ENCODE measurements at regions not wholly inside any gene's neighbourhood (a gene's known extent, or its start where the extent isn't known, plus 50 kb on each side); places are given as distances from the start of the nearest gene placed in this dataset.
A peak's percentile ranks its signal among the peaks of the same experiment; 100 is the strongest.

DNA sequence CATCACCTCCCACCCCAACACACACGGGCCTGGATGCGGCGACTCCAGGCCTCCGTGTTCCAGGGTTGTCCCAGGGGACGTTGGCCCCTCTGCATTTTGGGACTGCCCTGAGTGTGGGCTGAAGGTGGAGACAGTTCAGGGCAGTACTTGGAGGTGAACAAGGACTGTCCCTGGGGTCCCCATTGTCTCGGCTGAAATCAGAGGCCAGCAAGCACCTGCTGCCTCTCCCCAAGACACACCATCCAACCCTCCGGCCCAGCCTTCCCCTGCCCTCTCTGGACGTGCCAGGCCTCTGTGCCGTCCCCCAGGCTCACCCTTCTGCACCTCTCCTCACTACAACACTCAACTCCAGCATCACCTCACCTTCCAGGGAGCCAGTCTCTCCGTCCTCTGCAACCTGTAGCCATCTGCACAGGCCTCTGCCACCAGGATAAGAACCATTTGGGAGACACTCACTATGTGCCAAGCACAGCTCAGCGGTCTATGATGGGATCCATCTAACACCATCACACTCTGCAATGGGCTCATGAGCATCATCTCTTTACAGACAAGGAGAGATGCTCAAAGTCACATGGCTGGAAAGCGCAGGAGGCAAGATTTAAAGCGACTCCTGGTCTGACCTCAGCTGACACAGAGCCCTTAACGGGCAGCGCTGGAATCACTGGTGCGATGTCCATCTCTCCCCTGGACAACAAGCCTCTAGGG is 104.5 kb upstream of the SEC14L1 start:
- H3K9me2 ChIP-seq (ENCODE audit: insufficient read depth, low read length), result no peaks in the 10 kb centered on the region

DNA sequence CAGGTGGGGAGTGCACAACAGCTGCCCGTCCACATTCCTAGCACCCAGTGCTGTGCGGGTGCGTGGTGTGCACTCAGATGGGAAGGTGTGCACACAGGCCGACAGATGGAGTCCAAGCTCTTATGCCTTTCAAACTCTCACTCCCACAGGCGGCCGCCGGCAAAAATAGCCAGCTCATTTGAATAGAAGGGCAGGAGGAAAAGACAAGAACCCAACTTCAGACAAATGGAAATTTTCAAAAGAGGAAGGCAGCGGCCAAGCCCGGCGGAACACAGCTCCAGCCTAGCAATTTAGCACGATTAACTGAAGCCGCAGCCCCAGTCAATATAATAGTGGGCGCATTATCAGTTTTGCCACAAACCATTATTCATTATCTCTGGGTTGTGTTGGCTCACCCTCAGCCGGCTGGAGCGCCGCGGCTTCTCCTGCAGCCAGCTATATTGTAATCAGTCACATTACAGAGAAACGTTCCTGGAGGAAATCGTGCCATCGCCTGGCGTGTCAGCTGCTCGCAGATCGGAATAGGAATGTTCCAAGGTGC is 103.9 kb upstream of the SEC14L1 start:
- Histone ChIP-seq H3K27me3 (ENCODE audit: insufficient read depth, low read depth, low read length) (no peaks in the 10 kb centered on the region), H2AFZ (ENCODE audit: low read depth, low read length) (no peak overlapping the region), H3K36me3 (ENCODE audit: insufficient read depth, low read length) (no peaks in the 10 kb centered on the region), H3K4me3 (ENCODE audit: low read length) (no peak overlapping the region), H3K9ac (ENCODE audit: low read length) (no peak overlapping the region), H3K9me2 (ENCODE audit: insufficient read depth, low read length) (no peaks in the 10 kb centered on the region), H3F3A (ENCODE audit: insufficient read depth, low read length, poor library complexity, severe bottlenecking) (no peaks in the 10 kb centered on the region), H3K79me2 (replicated peaks; ENCODE audit: insufficient read depth, low read length) (no peaks in the 10 kb centered on the region), H3K4me2 (ENCODE audit: low read length) (no peak overlapping the region), H4K20me1 (ENCODE audit: insufficient read depth) (no peaks in the 10 kb centered on the region), H3K9me3 (ENCODE audit: low read length) (no peaks in the 10 kb centered on the region), H3K27ac (ENCODE audit: low read length) (peak overlapping the region; percentile 35)
- TF ChIP-seq RAD21 (conservative IDR thresholded peaks at IDR 0.05) (no peak), POLR2AphosphoS5 (IDR thresholded peaks at IDR 0.05) (peak; percentile 52), EZH2 (IDR thresholded peaks at IDR 0.05; ENCODE audit: borderline replicate concordance, insufficient read depth, low read length, poor library complexity, severe bottlenecking) (no peak)
- TF ChIP-seq, protein P1, sequence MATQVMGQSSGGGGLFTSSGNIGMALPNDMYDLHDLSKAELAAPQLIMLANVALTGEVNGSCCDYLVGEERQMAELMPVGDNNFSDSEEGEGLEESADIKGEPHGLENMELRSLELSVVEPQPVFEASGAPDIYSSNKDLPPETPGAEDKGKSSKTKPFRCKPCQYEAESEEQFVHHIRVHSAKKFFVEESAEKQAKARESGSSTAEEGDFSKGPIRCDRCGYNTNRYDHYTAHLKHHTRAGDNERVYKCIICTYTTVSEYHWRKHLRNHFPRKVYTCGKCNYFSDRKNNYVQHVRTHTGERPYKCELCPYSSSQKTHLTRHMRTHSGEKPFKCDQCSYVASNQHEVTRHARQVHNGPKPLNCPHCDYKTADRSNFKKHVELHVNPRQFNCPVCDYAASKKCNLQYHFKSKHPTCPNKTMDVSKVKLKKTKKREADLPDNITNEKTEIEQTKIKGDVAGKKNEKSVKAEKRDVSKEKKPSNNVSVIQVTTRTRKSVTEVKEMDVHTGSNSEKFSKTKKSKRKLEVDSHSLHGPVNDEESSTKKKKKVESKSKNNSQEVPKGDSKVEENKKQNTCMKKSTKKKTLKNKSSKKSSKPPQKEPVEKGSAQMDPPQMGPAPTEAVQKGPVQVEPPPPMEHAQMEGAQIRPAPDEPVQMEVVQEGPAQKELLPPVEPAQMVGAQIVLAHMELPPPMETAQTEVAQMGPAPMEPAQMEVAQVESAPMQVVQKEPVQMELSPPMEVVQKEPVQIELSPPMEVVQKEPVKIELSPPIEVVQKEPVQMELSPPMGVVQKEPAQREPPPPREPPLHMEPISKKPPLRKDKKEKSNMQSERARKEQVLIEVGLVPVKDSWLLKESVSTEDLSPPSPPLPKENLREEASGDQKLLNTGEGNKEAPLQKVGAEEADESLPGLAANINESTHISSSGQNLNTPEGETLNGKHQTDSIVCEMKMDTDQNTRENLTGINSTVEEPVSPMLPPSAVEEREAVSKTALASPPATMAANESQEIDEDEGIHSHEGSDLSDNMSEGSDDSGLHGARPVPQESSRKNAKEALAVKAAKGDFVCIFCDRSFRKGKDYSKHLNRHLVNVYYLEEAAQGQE (IDR thresholded peaks at IDR 0.05; ENCODE audit: borderline replicate concordance), result no peak
- TF ChIP-seq, protein P2, sequence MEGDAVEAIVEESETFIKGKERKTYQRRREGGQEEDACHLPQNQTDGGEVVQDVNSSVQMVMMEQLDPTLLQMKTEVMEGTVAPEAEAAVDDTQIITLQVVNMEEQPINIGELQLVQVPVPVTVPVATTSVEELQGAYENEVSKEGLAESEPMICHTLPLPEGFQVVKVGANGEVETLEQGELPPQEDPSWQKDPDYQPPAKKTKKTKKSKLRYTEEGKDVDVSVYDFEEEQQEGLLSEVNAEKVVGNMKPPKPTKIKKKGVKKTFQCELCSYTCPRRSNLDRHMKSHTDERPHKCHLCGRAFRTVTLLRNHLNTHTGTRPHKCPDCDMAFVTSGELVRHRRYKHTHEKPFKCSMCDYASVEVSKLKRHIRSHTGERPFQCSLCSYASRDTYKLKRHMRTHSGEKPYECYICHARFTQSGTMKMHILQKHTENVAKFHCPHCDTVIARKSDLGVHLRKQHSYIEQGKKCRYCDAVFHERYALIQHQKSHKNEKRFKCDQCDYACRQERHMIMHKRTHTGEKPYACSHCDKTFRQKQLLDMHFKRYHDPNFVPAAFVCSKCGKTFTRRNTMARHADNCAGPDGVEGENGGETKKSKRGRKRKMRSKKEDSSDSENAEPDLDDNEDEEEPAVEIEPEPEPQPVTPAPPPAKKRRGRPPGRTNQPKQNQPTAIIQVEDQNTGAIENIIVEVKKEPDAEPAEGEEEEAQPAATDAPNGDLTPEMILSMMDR (IDR thresholded peaks at IDR 0.05; ENCODE audit: poor library complexity, severe bottlenecking), result no peak

More for the DNA sequence above, 104.5 kb upstream of the SEC14L1 start:
- no peak overlapping the region for H3K4me3 ChIP-seq (ENCODE audit: low read length)
- no peaks in the 10 kb centered on the region for H3K27me3 ChIP-seq (ENCODE audit: insufficient read depth, low read depth, low read length)
- no peaks in the 10 kb centered on the region for H4K20me1 ChIP-seq (ENCODE audit: insufficient read depth)
- H3K79me2 ChIP-seq (replicated peaks; ENCODE audit: insufficient read depth, low read length), result no peaks in the 10 kb centered on the region
- no peak overlapping the region for H3K27ac ChIP-seq (ENCODE audit: low read length)
- TF ChIP-seq EP300 (conservative IDR thresholded peaks at IDR 0.05; ENCODE audit: poor library complexity, severe bottlenecking), result no peak
- TF ChIP-seq RAD21 (conservative IDR thresholded peaks at IDR 0.05), result no peak
- no peak for TF ChIP-seq TAF1 (IDR thresholded peaks at IDR 0.05; ENCODE audit: low read depth)
- no peak for TF ChIP-seq POLR2AphosphoS5 (IDR thresholded peaks at IDR 0.05)
- TF ChIP-seq, protein P2 (IDR thresholded peaks at IDR 0.05; ENCODE audit: poor library complexity, severe bottlenecking), result no peak
- TF ChIP-seq, protein P1 (IDR thresholded peaks at IDR 0.05; ENCODE audit: borderline replicate concordance), result no peak
- no peak for TF ChIP-seq SMC3 (conservative IDR thresholded peaks at IDR 0.05; ENCODE audit: poor library complexity)
- TF ChIP-seq MXI1 (conservative IDR thresholded peaks at IDR 0.05; ENCODE audit: poor library complexity, severe bottlenecking), result no peak
- H3K4me2 ChIP-seq (ENCODE audit: low read length), result no peak overlapping the region
- no peaks in the 10 kb centered on the region for H3K36me3 ChIP-seq (ENCODE audit: insufficient read depth, low read length)
- H3K9me3 ChIP-seq (ENCODE audit: low read length), result no peaks in the 10 kb centered on the region
- no peak overlapping the region for H2AFZ ChIP-seq (ENCODE audit: low read depth, low read length)
- H3K9ac ChIP-seq (ENCODE audit: low read length), result no peak overlapping the region
- H3F3A ChIP-seq (ENCODE audit: insufficient read depth, low read length, poor library complexity, severe bottlenecking), result no peaks in the 10 kb centered on the region
